GM21619 (cell line): ENCODE measurements at regions not wholly inside any gene's neighbourhood (a gene's known extent, or its start where the extent isn't known, plus 50 kb on each side); places are given as distances from the start of the nearest gene placed in this dataset.
"Not testable (repeated sequence)": the region's sequence is repeated elsewhere in the genome, so short reads cannot be mapped to it uniquely, and the experiment has no call there.

Experiments used
- ATAC-seq: cut with Tn5 transposase; IDR thresholded peaks from one replicate; pipeline ENCODE4 v1.9.1; 2021; ENCODE audit not compliant: unreplicated experiment

DNA sequence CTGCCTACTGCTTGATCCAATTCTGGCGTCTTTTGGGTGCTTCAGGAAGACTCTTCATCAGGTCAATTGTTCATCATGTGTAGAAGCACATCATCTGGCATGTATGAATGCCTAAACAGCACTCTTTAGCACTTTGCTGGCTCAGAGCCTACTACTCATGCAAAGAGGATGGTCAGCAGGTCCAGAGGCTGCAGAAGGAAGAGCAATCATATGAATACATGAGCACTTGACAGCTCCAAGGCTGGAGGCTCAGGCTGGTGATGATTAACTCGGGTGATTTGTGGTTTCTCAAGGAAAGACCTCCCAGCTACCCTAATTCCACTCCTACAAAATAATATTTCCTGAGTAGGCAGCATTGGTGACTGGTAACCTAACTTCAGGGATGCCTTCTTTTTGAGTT, 103.8 kb upstream of the CXCL13 start:
- ATAC-seq = no peak

DNA sequence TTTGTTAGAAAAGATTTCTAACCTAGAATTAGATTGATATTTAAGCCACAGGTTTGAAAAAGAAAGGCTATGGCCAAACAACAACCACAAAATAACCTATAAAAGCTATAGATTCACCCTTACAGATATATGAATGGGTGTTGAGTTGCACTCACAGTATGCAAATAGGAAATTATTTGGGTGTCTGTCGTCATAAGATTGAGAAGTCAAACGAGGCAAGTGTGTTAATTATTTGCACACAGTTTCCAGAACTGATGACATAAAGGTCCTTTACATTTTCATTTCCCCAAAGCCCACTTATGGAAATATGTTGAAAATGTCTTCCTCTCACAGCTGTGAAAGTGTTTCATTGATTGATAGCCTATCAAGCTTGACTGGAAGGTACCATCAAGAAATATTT, 101.2 kb upstream of the CXCL13 start:
- ATAC-seq = no peak

DNA sequence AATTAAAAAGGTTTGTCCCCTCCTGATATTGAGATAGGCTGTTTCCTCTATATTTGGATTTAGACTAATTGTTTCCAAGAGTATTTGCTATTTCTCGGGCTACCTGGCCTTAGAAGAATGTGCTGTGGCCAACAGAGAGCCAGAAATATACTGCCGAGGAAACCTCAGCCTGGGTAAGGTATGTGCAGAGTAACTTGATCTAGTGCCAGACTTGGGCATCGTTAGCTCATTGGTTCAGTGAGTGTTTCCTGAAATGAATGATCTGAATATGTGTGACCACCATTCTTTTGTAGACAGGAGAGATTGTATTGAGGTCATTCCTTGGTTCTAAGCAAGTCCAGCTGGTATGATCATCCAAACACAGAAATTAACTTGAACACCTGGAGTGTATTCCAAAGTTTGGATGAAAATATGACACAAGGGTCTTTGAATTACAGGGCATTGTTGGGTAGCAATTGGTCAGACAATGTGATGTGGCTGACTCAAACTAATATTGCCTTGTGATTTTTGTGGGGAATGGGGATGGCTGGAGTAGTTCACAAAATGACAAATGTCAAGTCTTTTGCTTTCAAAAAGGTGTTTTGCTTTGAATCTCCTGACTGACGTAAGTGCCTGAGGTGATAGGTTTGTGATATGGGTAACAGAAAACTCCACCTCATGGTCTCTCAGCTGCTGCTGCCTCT, 100.2 kb upstream of the CXCL13 start:
- ATAC-seq = no peak

DNA sequence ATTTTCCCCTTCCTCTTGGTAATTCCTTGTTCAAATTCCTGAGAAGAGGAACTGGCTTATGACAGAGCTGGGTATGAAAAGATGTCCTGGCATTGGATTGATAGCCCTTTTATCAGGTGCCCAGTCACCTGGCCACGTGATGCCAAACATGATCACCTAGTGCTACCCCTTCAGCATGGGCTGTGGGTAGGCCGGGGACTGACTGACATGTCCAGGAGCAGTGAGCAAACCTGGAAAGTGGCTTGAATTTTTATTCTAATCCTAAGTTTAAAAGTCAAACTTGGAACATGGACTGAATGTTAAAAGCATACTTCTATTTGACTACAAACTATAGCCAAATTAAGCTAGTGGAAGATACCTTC, 99.7 kb upstream of the CXCL13 start:
- ATAC-seq = no peak

DNA sequence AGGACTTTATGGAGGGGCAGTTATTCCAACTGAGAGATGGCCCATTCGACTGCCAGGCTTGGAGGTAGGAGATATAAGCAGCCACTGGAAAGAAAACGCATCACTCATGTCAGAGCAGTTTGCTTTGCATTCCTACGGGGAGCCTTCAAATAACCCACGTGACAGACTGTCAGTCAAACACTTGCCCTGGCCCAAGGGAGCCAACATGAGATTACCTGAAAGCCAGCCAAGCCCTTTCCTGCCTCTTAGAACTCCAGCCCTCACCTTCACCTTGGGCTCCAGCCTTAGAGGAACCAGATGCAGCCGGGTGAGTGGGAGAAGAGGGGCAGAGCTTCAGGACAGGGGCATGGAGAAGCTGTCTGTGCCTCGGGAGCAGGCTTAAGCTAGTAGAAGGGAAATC, 95.3 kb upstream of the CXCL13 start:
- ATAC-seq = no peak

DNA sequence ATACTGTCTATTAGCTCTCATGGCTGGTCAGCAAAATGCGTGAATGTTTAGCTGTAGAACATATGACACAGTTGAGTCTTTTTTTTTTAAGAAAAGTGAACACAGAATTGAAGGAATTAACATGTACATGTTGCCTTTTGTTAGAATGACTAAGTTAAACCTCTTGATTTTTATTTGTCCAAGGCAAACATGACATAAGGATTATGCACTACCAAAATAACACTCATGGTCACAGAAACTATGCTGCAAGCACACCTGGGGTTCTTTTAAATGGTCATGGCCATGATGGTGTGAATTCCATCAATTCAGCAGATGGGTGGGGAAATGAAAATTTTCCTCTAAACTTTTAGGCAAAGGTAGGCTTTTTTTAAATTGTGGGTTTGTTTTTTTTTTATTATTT, 80.1 kb upstream of the CXCL13 start:
- ATAC-seq = no peak

DNA sequence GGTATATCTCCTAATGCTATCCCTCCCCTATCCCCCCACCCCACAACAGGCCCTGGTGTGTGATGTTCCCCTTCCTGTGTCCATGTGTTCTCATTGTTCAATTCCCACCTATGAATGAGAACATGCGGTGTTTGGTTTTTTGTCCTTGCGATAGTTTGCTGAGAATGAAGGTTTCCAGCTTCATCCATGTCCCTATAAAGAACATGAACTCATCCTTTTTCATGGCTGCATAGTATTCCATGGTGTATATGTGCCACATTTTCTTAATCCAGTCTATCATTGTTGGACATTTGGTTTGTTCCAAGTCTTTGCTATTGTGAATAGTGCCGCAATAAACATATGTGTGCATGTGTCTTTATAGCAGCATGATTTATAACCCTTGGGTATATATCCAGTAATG, 77.7 kb upstream of the CXCL13 start:
- not testable (repeated sequence) for ATAC-seq

DNA sequence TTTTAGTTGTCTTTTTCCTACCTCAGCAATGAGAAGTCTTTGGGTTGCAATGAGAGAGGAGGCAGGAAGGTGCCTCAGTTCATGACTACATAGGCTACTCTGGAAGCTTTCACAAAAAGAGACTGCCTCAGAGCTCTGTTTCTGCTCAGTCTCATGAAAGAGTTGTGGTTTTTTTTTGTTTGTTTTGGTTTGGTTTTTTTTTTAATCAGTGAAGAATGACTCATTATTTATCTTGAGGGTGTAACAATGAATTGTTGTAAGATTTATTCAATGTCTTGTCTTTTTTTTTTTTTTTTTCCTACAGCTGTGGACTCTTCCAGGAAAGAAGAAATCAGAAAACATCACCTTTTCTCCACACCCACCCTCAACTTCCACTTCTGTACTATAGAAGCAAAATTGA, 67.5 kb upstream of the CXCL13 start:
- no peak for ATAC-seq

DNA sequence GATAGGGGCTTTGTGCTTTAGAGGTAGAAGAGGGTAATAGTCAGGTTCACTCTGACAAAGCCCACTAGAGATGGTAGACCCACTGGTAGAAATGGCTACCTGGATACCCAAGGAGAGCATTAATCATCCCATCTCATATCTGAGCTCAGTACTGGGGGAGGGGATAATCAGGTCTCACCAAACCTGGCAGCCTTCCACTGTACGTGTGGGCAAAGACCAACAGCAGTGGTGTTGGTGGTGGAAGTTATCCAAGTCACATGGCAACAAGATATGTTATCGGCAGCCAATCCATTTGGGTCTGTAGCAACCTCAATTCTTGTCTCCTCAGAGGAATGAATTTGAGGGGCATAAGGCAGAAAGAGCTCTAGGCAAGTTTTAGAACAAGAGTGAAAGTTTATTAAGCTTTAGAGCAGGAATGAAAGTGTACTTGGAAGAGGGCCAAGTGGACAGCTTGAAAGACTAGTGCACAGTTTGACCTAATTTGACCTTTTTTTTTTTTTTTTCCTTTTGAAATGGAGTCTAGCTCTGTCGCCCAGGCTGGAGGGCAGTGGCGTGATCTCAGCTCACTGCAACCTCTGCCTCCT, 67.0 kb upstream of the CXCL13 start:
- no peak for ATAC-seq
